ENCODE measurements at regions not wholly inside any gene's neighbourhood (a gene's known extent, or its start where the extent isn't known, plus 50 kb on each side); places are given as distances from the start of the nearest gene placed in this dataset.

DNA sequence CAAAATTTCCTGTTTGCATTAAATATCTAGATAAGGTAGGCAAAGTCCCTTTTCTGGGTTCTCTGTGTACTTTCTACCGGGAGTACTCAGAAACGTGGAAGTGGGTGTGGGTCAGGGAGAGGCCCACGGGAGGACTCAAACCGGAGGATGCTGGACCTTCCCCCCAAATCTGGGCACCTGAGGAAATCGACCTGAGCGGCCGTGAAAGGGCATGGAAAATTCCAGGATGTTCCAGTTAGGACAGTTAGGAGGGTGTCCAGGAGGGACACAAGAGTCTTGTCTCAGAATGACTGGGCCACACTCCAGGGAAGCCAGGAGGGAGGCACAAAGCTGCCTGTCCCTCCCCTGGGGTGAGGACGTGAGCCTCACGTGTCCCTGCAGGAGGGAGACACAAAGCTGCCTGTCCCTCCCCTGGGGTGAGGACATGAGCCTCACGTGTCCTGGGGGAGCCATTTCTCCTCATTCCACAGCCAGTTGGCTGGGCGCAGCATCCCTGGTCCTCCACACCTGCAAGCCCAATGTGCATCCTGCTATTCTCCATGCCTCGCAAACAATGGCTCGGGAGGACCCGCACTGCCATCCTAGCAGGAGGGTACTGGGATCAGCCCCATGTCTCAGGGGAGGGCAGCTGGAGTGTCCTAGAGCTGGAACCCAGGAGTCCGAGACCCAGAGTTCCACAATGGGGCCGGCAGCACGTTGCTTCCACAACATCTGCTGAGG lies 190.5 kb upstream of the PPP2R2D start:
- DNase-seq (ENCODE audit: low spot score) = no peak

DNA sequence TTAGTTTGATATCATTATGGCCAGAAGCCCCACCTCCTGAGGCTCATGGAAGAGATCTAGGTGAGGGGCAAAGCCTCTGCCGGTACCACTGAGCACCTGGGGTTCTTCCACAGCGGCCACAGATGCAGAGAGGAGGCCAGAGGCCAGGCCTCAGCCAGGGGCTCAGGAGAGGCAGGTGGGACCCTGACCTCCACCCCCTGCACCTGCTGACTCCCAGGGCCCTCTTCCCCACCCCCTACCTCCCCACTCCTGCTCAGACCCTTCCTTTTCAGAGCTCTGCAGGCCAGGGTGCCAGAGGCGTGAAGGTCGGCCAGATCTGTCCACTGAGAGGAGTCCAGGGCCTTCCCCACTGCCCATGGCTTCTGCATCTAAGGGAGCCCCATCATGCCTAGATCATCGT lies 178.7 kb upstream of the PPP2R2D start:
- DNase-seq (ENCODE audit: low spot score) = no peak

DNA sequence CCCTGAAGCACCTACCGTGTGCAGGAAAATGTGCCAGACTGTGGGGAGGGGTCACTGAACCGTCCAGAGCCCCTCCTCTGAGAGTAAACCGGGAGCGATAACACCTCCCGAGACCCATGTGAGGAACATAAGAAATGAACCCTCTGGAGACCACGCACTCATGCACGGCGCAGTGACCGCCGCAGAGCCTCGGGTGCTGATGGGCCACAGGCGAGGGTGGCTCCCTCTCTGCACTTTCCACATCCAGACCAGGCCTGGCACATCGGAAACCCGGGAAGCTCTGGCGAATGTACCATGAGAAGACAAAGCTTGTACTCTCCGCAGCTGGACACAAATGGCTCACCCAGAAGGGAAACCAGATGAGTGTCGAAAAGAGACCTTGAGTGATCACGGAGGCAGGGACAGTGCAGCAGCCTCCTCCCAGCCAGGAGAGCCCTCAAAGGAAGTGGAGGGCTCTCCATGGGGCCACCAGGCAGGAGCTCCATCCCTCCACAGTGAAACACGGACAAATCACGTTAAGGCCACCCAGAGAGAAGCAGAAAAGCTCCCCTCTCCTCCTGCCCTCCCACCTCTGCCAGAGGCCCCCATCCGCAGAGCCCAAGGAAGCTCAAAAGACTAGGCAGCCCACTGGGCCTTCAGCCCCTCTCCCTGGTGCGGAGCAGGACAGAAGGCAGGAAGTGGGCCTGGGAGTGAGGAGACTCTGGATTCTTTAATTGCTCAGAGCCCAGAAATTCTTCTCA lies 178.1 kb upstream of the PPP2R2D start:
- no peak for DNase-seq (ENCODE audit: low spot score)

DNA sequence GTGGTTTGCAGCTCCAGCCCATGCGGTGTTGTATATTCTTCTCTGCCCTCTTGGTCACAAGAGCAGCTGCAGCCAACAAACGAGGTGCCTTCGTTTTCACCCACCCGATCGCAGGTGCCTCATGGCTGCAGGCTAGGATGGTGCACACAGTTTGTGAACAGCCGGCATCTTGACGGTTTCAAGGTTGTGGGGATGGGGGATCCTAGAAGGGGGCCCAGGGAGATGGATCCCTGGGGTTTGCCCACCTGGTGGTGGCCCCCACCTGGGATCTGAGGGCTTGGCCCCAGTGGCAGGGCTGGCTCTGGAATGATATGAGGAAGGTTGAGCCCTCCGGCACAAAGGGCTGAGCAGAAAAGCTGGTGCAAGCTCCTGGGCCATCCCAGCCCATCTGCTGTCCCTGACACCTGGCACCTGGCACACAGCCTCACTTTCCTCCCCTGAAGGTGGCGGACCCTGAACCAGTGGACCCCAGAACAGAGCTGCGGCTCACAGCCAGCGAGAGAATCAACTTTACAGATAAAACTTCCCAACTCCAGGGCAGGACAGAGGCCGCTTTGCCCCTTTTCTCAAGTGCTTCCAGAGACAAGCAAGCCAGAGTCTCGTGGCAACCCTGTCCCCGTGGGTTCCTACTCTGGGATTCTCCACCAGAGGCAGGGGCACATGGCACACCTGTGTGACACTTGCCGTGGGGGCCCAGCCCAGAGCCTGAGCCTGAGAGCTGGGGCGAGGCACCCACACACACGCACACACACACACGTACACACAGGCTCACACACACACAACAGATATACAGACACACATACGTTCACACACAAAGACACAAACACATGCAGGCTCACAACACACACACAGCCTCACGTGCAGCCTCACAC lies 177.3 kb upstream of the PPP2R2D start:
- DNase-seq (ENCODE audit: low spot score) = no peak

DNA sequence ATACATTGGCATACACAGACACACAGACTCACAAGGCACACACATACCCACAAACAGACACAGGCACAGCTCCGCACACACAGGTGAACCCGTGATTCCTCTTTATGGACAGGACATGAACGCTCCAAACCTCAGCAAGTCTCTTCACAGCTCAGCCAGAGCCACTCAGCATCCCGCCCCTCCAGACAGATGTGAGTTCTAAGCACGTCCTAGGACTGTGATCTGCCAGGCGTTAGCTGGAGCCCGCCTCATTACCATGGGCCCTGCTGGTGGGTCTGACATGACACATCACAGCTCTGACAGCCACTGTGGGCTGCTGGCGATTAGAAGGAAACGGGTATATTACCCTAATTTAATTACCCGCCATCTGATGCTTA lies 176.7 kb upstream of the PPP2R2D start:
- no peak for DNase-seq (ENCODE audit: low spot score)

DNA sequence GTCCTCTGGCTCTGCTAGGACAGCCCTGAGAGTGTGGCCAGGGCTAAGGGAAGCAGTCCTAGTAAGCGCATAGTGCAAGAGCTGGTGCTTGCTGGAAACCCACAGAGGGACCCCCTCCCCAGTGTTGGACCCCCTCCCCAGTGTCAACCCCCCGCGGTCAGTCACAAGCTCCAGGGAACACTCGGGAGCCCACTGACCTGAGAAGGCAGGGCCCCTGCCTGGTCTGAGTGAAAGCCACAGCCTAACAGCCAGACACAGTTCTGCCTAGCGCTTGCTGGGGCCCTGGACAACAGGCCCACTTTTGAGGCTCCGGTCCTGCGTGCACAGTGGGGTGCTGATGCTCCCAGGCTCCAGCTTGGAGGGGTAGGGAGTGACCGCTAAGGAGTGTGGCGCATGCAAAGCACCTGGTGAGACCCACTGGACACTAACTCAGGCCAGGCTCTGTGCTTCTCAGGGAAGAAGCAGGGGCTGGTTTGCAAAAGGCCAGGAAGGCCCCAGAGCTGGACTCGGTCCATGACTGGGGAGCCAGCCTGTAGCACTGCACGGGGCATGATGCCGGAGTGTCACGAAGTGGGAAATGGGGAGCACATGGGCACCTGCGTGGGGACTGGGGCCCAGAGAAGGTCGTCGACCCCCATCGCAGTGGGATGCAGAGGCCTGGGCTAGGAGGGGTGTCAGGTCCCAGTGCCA lies 175.8 kb upstream of the PPP2R2D start:
- DNase-seq (ENCODE audit: low spot score) = no peak

DNA sequence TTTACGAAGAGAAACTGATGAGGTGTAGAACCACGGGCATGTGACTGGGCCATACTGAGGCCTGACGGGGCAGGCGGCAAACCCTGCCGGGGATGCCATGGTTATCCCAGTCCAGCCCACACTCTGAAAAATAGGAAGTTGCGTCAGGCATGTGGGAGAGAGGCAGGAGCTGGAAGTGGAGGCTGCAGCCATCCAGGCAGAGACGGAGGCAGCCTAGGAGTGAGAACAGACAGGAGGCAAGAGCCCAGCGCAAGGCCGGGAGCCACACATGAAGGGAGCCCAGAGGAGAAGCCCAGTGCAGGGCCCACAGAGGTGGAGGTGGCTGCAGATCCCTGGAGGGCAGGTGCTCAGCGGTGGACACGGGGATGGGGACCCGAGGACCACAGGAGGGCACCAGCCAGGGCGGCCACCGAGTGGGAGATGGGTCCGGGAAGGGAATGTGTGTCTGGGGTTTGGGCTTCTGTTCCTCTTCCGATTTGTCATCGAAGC lies 175.2 kb upstream of the PPP2R2D start:
- DNase-seq (ENCODE audit: low spot score) = no peak

DNA sequence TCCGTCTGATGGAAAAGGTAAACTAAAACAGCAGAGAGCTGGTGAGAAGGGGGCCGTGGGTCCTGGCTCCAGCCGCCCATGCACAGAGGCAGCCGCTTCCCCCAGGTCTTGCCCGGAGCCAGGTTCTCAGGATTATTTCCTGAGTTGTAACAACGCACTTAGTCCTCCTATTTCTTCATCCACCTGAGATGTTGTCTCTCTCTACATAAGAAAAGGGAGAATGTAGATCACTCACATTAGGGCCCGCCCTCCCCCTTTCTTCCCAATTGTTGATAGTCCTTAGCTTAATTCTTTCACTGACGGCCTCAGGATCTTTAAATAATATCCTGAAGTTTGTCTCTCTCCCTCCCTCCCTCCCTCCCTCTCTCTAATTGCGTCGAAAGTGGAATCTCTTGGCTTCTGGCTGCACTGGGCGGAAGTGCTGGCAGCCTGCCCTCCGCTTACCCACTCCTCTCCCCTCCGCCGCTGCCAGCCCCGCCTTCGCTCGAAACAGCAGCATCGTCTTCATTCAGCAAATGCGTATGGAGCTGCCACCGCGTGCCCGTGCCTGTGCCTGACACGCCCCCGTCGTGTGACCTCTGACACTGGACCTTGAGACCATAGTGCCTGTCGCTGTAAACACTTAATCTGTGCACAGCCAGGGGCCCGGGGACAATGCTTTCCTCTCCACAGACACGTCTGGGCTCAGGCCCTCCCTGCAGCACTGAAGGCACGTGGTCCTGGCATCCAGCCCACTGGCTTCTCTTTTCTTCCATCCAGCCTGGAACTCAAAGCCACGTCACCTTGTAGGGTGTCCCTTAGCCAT lies 174.5 kb upstream of the PPP2R2D start:
- no peak for DNase-seq (ENCODE audit: low spot score)

DNA sequence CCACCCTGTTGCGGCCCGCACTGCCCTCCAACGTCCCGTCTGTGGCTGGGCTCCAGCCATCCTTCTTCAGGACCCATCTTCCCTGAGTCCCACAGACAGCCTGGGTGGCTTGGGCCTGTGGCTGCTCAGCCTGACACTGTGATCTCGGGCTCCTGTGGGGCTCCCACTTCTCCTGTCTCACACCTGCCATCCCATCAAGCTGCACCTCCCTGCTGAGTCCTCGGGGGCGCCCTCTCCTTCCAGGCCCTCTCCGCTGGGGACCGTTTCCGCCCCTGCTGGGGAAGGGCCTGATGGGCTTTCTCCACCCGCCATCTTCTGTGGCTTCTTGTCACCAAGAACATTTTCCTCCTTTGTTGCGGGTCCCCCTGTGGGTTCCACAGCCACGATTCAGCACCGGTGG lies 173.8 kb upstream of the PPP2R2D start:
- no peak for DNase-seq (ENCODE audit: low spot score)

DNA sequence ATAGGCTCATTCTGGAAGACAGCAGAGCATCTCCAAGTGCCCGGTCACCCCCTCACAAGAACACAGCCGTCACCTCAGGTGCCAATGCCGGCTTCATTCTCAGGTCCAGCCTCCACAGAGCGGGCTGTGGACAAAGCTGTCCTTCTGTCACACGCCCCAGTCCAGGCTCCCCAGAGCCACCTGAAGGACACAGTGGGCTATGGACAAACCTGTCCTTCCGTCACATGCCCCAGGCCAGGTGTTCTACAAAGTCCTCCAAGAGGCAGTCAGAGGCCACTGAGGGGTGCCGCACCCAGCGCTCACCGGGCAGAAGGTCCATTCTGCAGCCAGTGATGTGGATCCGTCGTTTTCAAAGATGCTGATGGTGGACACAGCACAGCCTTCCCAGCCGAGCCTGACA lies 173.2 kb upstream of the PPP2R2D start:
- DNase-seq (ENCODE audit: low spot score) = no peak

DNA sequence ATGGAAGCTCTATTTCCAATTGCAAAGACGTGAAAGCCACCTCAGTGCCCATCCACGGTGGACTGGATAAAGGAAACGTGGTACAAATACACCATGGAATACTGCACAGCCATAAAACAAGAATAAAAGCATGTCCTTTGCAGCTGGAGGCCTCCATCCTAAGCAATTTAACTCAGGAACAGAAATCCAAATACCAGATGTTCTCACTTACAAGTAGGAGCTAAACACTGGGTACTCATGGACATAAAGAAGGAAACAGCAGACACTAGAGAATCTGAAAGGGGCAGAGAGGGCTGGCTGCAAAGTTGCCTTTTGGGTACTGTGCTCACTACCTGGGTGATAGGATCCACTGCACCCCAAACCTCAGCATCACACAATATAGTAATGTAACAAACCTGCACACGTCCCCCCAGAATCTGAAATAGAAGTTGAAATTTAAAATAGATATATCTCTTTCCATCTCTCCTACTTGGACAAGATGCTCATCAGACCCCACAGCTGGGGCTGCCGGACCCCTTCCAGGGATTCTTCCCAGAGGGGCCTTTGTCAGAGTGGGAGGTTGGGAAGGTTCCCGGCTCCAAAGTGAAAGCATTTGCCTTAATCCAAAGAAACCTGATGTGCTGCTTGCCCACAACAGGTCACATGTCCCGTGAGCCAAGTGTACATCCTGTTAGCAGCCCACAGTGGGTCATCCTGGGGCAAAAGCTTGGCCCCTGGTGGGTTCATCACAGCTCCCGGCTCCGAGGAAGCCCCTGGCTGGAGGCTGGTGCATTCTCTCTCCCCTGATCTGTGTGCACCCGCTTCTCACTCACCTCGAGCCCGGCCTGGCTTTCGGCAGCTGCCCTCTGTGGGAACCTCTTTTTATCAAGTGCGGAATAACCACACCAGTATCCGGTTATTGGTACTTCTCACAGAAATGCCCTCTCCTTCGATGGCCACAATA lies 172.3 kb upstream of the PPP2R2D start:
- no peak for DNase-seq (ENCODE audit: low spot score)

DNA sequence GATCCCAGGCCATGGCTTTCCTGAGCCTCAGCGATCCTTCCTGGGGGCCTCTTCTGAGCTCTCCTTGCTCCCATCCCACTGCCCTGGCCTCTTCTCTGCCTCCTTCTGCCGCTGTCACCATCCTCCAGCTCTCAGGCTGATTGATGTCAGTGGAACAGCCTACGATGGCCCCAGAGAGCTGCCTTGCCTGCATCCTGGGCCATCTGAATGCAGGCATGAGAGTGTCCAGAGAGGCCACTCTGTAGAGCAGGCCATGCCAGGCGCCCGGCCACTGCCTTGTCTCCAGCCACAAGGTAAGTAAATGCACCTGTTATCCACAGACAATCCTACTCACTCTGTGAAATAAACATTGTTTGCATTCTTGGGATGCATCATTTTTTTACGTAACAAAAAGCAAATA lies 171.4 kb upstream of the PPP2R2D start:
- no peak for DNase-seq (ENCODE audit: low spot score)

DNA sequence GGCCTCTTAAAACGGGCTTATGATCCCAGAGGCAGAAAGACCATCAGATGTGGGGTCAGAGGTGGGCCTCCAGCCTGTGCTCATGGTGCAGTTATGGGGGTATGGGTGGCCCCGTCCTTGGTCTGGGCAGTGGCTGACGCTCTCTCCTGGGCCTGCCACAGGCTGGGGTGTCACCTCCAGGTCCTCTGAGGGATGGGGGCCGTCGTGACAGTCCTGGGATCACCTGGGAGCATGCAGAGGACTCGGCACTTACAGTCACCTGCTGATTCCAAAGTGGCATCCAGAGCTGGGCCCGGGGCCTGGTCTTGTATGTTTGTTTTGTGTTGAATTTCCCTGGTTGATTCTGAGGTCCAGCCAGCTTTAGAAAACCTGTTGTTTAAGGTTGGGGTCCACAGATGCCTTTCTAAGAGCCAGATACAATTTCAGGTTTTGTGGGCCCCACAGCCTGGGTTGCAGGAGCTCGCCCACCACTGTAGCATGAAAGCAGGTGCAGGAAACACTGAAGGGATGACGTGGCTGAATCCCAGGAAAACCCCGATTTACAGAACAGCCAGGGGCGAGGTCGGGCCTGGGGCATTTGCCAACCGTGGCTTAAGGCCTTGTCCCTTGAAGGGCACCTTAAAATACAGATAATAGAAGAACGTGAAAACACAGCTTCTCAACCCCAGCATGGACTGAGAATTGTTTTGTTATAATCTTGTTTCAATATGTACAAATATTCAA lies 170.7 kb upstream of the PPP2R2D start:
- no peak for DNase-seq (ENCODE audit: low spot score)

DNA sequence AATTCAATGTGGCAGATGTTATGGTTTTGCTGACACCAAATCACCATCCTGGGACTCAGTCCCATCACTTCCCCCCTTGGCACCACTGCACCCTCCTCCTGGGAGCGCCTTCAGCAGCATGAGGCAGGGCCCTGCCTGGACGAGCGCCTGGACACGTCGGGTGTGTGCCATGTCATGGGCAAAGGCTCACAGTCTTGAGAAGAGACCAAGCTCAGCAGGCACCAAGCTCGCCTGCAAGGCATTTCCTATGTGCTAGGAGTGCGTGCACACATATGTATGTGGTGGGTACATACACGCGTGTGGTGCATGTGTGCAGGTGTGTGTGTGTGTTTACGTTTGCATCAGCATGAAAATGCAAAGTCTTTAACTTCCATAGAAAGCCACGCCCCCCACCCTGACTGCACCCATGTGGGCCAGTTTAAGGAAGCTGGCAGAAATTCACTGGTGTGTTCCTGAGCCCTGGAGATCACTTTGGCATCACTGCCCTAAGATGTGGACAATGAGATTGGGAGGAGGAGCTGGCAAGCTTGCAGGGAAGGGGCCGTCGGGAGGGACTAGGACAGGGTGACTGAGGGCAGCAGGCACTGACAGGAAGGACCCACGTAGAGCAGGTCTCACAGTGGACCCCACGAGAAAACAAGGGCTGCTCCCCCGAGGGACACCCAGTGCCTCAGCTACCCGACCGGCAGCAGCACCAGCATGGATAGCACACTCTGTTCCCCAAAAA lies 169.9 kb upstream of the PPP2R2D start:
- DNase-seq (ENCODE audit: low spot score) = no peak

DNA sequence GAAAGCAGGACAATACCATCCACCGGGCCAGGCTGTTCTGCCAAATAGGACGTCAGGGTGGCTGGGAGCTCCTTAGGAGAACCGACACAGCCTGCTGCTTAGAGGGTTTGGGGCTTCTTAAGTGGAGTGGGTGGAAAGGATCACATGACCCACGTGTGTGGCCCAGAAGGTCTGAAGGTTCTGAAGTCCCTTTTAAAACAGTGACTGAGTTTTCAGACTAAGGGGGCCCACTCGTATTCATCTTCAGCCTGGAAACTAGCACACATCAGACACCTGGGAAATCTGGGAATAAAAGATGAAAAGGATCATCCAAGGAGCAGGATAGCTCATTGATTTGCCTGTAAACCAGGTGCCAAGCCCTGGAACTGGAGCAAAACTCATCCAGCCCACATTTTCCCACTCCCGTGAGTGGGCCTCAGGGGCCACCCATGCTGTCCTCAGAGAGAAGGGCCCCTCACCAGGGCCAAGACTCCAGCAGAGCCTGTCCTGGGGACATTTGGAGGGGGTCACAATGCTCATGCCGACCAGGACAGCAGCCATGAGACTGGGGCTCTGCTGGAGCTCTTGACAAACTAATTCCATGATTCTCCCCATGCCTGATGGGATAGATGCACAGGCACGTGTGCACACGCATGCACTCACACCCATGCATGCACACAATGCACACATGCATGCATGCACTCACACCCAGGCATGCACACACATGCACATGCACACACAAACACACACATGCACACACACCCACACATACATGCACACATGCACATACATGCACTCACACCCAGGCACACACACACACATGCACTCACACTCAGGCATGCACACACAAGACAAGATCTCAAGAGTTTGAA lies 168.8 kb upstream of the PPP2R2D start:
- DNase-seq (ENCODE audit: low spot score) = no peak

DNA sequence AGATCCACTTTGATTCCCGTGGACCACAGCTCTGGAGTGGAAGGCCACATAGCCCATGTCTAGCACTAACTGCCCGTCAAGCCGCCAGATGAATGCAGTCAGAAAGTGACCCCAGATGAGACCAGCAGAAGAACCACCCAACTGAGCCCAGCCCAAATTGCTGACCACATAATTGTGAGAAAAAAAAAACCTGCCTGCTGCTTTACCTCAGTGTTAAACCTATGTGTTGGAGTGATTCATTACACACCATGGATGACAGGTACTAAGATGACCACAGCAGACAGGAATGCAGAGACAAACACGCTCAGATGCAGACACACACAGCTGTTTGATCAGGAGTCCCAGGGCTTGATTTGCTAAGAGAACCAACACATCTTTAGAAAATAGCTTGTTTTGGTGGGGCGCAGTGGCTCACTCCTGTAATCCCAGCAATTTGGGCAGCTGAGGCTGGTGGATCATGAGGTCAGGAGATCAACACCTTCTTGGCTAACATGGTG lies 168.1 kb upstream of the PPP2R2D start:
- peak; percentile 15 for DNase-seq (ENCODE audit: low spot score)

DNA sequence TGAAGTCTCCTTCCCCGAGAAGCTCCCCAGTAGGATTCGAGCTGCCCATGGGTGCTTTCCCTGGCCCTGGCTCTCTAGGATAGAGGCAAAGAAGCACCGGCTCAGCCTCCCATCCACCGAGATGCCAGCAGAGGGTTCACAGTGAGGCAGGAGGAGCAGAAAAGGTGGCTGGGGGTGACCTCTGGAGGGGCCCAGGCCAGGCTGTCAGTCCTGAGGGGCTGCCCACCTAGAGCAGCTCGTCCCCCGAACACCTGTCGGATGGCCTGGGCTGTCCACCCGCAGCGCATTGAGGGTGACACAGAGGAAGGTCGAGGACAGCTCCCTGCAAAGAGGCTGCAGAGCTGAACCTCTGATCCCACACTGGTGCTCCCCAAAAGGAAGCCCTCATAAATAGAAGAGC lies 167.2 kb upstream of the PPP2R2D start:
- DNase-seq (ENCODE audit: low spot score) = no peak

DNA sequence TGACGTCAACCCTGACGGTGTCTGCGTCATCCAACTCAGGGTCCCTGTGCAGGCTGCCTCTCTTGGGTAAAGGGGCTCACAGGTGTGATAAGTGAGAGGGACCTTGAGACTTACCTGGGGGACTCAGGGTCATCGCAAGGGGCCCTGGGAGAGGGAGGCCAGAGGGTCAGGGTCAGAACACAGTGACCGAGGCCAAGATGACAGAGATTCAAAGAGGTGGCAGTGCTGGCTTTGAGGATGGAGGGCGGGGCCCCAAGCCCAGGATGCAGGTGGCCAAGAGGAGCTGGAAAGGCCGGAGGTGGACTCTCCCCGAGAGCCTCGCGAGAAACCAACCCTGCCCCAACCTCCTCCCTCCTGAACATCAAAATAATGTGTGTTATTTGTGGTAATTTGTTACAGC lies 165.2 kb upstream of the PPP2R2D start:
- no peak for DNase-seq (ENCODE audit: low spot score)
